H9 (cell line): ENCODE measurements at regions not wholly inside any gene's neighbourhood (a gene's known extent, or its start where the extent isn't known, plus 50 kb on each side); places are given as distances from the start of the nearest gene placed in this dataset.

Experiments used
- DNase-seq: peaks from one replicate; pipeline ENCODE4 v3.0.0-alpha.2; 2017
- H2AFZ ChIP-seq: one replicate; pipeline ENCODE4 v1.6.1; 2013; ENCODE audit warnings: mild to moderate bottlenecking, low read length, control low read depth, moderate library complexity
- H2AK5ac ChIP-seq: 2 replicates; pipeline ENCODE4 v1.6.1; 2013; ENCODE audit warnings: low read length, control low read depth, mixed read lengths; ENCODE audit not compliant: insufficient read length
- H2BK120ac ChIP-seq: one replicate; pipeline ENCODE4 v1.6.1; 2013; ENCODE audit warnings: low read depth, mild to moderate bottlenecking, low read length, control low read depth, inconsistent platforms; ENCODE audit not compliant: poor library complexity, severe bottlenecking
- H2BK12ac ChIP-seq: 2 replicates; pipeline ENCODE4 v1.6.1; 2013; ENCODE audit warnings: low read length, control low read depth, mixed read lengths, low read depth; ENCODE audit not compliant: insufficient read length
- H2BK15ac ChIP-seq: 2 replicates; pipeline ENCODE4 v1.6.1; 2013; ENCODE audit warnings: low read depth, low read length, control low read depth
- H2BK20ac ChIP-seq: one replicate; pipeline ENCODE4 v1.6.1; 2013; ENCODE audit warnings: low read depth, mild to moderate bottlenecking, low read length, control low read depth, inconsistent platforms; ENCODE audit not compliant: poor library complexity, severe bottlenecking
- H2BK5ac ChIP-seq: 2 replicates; pipeline ENCODE4 v1.6.1; 2013; ENCODE audit warnings: low read length, control low read depth, mixed read lengths; ENCODE audit not compliant: insufficient read length
- H3K14ac ChIP-seq: 2 replicates; pipeline ENCODE4 v1.6.1; 2013; ENCODE audit warnings: low read length, control low read depth; ENCODE audit not compliant: insufficient read depth
- H3K18ac ChIP-seq: 2 replicates; pipeline ENCODE4 v1.6.1; 2013; ENCODE audit warnings: low read depth, mild to moderate bottlenecking, mixed read lengths, low read length, control low read depth; ENCODE audit not compliant: insufficient read length
- H3K23ac ChIP-seq: 2 replicates; pipeline ENCODE4 v1.6.1; 2013; ENCODE audit warnings: low read length, control low read depth, mixed read lengths, low read depth; ENCODE audit not compliant: insufficient read length
- H3K23me2 ChIP-seq: 2 replicates; pipeline ENCODE4 v1.6.1; 2013; ENCODE audit warnings: low read depth, mild to moderate bottlenecking, mixed read lengths, low read length, control low read depth; ENCODE audit not compliant: insufficient read length, poor library complexity, severe bottlenecking
- H3K27ac ChIP-seq: 2 replicates; pipeline ENCODE4 v1.5.1; 2013; ENCODE audit warnings: low read length, control low read depth, mixed read lengths, low read depth; ENCODE audit not compliant: insufficient read length
- H3K27me3 ChIP-seq: 2 replicates; pipeline ENCODE4 v1.6.1; 2013; ENCODE audit warnings: low read length, control low read depth, inconsistent platforms; ENCODE audit not compliant: insufficient read depth
- H3K4ac ChIP-seq: 2 replicates; pipeline ENCODE4 v1.6.1; 2013; ENCODE audit warnings: low read depth, mild to moderate bottlenecking, control low read depth, inconsistent platforms, low read length, moderate library complexity
- H3K4me1 ChIP-seq: 2 replicates; pipeline ENCODE4 v1.6.1; 2013; ENCODE audit warnings: low read length, control low read depth, inconsistent platforms; ENCODE audit not compliant: insufficient read depth
- H3K4me2 ChIP-seq: 2 replicates; pipeline ENCODE4 v1.6.1; 2013; ENCODE audit warnings: low read length, control low read depth, mixed read lengths; ENCODE audit not compliant: insufficient read length, insufficient read depth
- H3K56ac ChIP-seq: 2 replicates; pipeline ENCODE4 v1.6.1; 2013; ENCODE audit warnings: low read depth, mild to moderate bottlenecking, mixed read lengths, low read length, control low read depth; ENCODE audit not compliant: insufficient read length
- H3K79me1 ChIP-seq: 2 replicates; pipeline ENCODE4 v1.6.1; 2013; ENCODE audit warnings: low read depth, mild to moderate bottlenecking, moderate library complexity, low read length, control low read depth, inconsistent platforms; ENCODE audit not compliant: insufficient read depth, poor library complexity, severe bottlenecking
- H3K79me2 ChIP-seq: 2 replicates; pipeline ENCODE4 v1.6.1; 2013; ENCODE audit warnings: low read length, control low read depth, inconsistent platforms; ENCODE audit not compliant: insufficient read depth
- H3K9ac ChIP-seq: 2 replicates; pipeline ENCODE4 v1.6.1; 2013; ENCODE audit warnings: low read length, control low read depth, mixed read lengths; ENCODE audit not compliant: insufficient read length; ENCODE audit errors: extremely low read depth
- H3K9me3 ChIP-seq: one replicate; pipeline ENCODE4 v1.6.1; 2013; ENCODE audit warnings: low read depth, low read length, inconsistent platforms; ENCODE audit not compliant: control insufficient read depth
- H3T11ph ChIP-seq: one replicate; pipeline ENCODE4 v1.6.1; 2013; ENCODE audit warnings: mild to moderate bottlenecking, low read length, control low read depth, inconsistent platforms
- H4K20me1 ChIP-seq: one replicate; pipeline ENCODE4 v1.6.1; 2013; ENCODE audit not compliant: control insufficient read depth, insufficient read length, insufficient read depth
- H4K5ac ChIP-seq: 2 replicates; pipeline ENCODE4 v1.6.1; 2013; ENCODE audit warnings: low read depth, mild to moderate bottlenecking, mixed read lengths, low read length, control low read depth; ENCODE audit not compliant: insufficient read length
- H4K8ac ChIP-seq: replicated peaks from 2 replicates; pipeline ENCODE4 v1.6.1; 2013; ENCODE audit warnings: low read length, control low read depth, mixed read lengths, low read depth; ENCODE audit not compliant: insufficient read length
- H4K91ac ChIP-seq: 2 replicates; pipeline ENCODE4 v1.6.1; 2013; ENCODE audit warnings: low read depth, mild to moderate bottlenecking, moderate library complexity, mixed read lengths, low read length, control low read depth; ENCODE audit not compliant: insufficient read length
- H3K27ac Mint-ChIP-seq, 3 experiments: 2 replicates in 2 of 3; 3 replicates in 1 of 3; pipeline ENCODE4 v1.8.0; 2020 to 2021; ENCODE audit warnings: mixed read lengths in 3 of 3, mild to moderate bottlenecking in 1 of 3, moderate library complexity in 1 of 3
- H3K27me3 Mint-ChIP-seq: 2 replicates; pipeline ENCODE4 v1.8.0; 2021; ENCODE audit warnings: low read depth, mild to moderate bottlenecking, moderate library complexity, mixed read lengths
- H3K36me3 Mint-ChIP-seq, 3 experiments: 2 replicates in 2 of 3; 3 replicates in 1 of 3; pipeline ENCODE4 v1.8.0; 2020 to 2021; ENCODE audit warnings: low read depth in 3 of 3, mixed read lengths in 3 of 3; ENCODE audit not compliant: insufficient read depth in 1 of 3
- H3K4me1 Mint-ChIP-seq, 2 experiments: 2 replicates each; pipeline ENCODE4 v1.8.0; 2020; ENCODE audit warnings: mixed read lengths in 2 of 2
- H3K4me3 Mint-ChIP-seq, 2 experiments: 2 replicates in 1 of 2; 3 replicates in 1 of 2; pipeline ENCODE4 v1.8.0; 2020 to 2021; ENCODE audit warnings: mild to moderate bottlenecking in 2 of 2, mixed read lengths in 2 of 2, moderate library complexity in 1 of 2
- H3K9me3 Mint-ChIP-seq, 2 experiments: 2 replicates in 1 of 2; 3 replicates in 1 of 2; pipeline ENCODE4 v1.8.0; 2020; ENCODE audit warnings: mild to moderate bottlenecking in 2 of 2, mixed read lengths in 2 of 2, moderate library complexity in 1 of 2
- CTCF ChIP-seq: fragments of 200-600 bp; sonication (generic); conservative IDR thresholded peaks from 3 replicates; pipeline ENCODE4 v1.8.0; 2021; ENCODE audit warnings: antibody characterized with exemption, mild to moderate bottlenecking
- WGBS: extraction: QIAGEN DNeasy Blood & Tissue Kit; methylation state at CpG from one replicate; pipeline ENCODE4 v1.1.7; 2013; ENCODE audit warnings: missing lambda C conversion rate, low lambda C conversion rate, mixed read lengths; ENCODE audit not compliant: insufficient read length; ENCODE audit errors: extremely low coverage; 5-methylcytosine and 5-hydroxymethylcytosine counted together

- no peak overlapping the region for H2AFZ ChIP-seq
- no peak overlapping the region for H2BK12ac ChIP-seq
- H3K27ac ChIP-seq: no peak overlapping the region
- peaks cover 4 to 6% of the 10 kb centered on the region in 2 experiments; a peak in 1 of 4 replicates for H3K4me1 Mint-ChIP-seq
- no peak overlapping the region for H3K4ac ChIP-seq
- no peak overlapping the region for H2AK5ac ChIP-seq
- no peak overlapping the region for H4K8ac ChIP-seq
- H3K18ac ChIP-seq: no peak overlapping the region
- H3K23ac ChIP-seq: no peak overlapping the region
- no peaks in the 10 kb centered on the region for H3K79me2 ChIP-seq
- no peaks in the 10 kb centered on the region for H3K27me3 ChIP-seq
- H3K36me3 Mint-ChIP-seq: no peaks in the 10 kb centered on the region
- H3K9me3 Mint-ChIP-seq: peaks cover 2 to 3% of the 10 kb centered on the region in 2 experiments; a peak in 2 of 5 replicates
- no peaks in the 10 kb centered on the region for H4K20me1 ChIP-seq
- H2BK20ac ChIP-seq: no peak overlapping the region
- no peak overlapping the region for H3K14ac ChIP-seq
- no CpG with 5 or more reads among the region's 2 CpGs for WGBS
- H4K91ac ChIP-seq: no peak overlapping the region
- H3K4me1 ChIP-seq: no peaks in the 10 kb centered on the region
- H3K9me3 ChIP-seq: no peaks in the 10 kb centered on the region
- no peak overlapping the region for H2BK5ac ChIP-seq
- TF ChIP-seq CTCF: no peak
- no peaks in the 10 kb centered on the region for H3K27me3 Mint-ChIP-seq
- no peak overlapping the region for H4K5ac ChIP-seq
- H3T11ph ChIP-seq: no peak overlapping the region
- no peaks in the 10 kb centered on the region for H3K79me1 ChIP-seq
- no peak overlapping the region for H2BK15ac ChIP-seq
- no peak for DNase-seq
- H3K56ac ChIP-seq: no peak overlapping the region
- no peak overlapping the region for H3K4me2 ChIP-seq
- H3K4me3 Mint-ChIP-seq: no peak overlapping the region
- no peak overlapping the region; a peak in 1 of 7 replicates for H3K27ac Mint-ChIP-seq
- H3K9ac ChIP-seq: no peak overlapping the region
- H2BK120ac ChIP-seq: no peak overlapping the region
- no peaks in the 10 kb centered on the region for H3K23me2 ChIP-seq
These were observed 1015.7 kb downstream of the FSTL5 start for GRCh38 chr4:161148051-161148450.
